OCI-LY3 (cell line): ENCODE measurements at regions not wholly inside any gene's neighbourhood (a gene's known extent, or its start where the extent isn't known, plus 50 kb on each side); places are given as distances from the start of the nearest gene placed in this dataset.

ENCODE experiments used
- CTCF ChIP-seq: fragments of 200-600, 300-600 bp; sonication (generic); IDR thresholded peaks from 2 replicates; pipeline ENCODE4 v1.5.1; 2014; ENCODE audit warnings: antibody characterized with exemption, low read length, low read depth
- EZH2phosphoT487 ChIP-seq: fragments of 200-600 bp; shearing (Covaris generic); IDR thresholded peaks from 2 replicates; pipeline ENCODE4 v1.6.1; 2018; ENCODE audit warnings: antibody characterized with exemption, mixed run types, low read depth

DNA sequence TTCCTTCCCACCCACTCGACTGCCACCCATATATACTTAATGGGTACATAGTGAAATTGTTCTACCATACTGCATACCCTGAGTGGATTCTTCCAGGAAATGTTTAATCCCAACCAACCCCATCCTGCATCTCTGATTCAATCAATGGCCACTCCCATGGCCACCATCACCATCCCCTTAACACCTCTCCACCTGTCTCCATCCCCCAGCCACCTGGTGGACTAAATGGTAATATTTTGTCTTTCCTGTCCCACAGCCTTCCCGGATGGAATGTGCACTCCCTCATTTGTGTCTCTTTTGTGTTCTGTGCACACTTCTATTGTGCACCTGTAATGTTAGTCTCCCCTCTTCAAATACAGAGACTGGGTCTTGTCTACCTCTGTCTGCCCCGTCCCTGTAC is 259.9 kb downstream of the ALDH8A1 start:
- no peak for TF ChIP-seq CTCF
- no peak for TF ChIP-seq EZH2phosphoT487
